PC-3 (cell line): ENCODE measurements at regions not wholly inside any gene's neighbourhood (a gene's known extent, or its start where the extent isn't known, plus 50 kb on each side); places are given as distances from the start of the nearest gene placed in this dataset.

Experiments
- ATAC-seq: fragments of 200-7000 bp; cut with Tn5 transposase; 2 replicates; pipeline ENCODE4 v1.9.1; 2020; ENCODE audit warnings: mild to moderate bottlenecking, moderate library complexity
- BruUV-seq: library from RNA; stranded (reverse); fragments of 400-500 nt; replicated peaks from 2 replicates; lab custom pipeline; 2021; lab: Mats Ljungman, UMichigan
- CTCF ChIA-PET: fragments of 300-600 bp; sonication (Branson Sonifier 250); formaldehyde crosslinking; loops from one replicate; lab custom pipeline; 2022; ENCODE audit warnings: antibody characterized with exemption; lab: Charles Lee
- POLR2A ChIA-PET: fragments of 300-600 bp; sonication (Branson Sonifier 250); formaldehyde crosslinking; loops from one replicate; lab custom pipeline; 2022; ENCODE audit warnings: antibody characterized with exemption; ENCODE audit not compliant: unreplicated experiment; lab: Charles Lee
- DNase-seq: peaks from one replicate; pipeline ENCODE4 v3.0.0-alpha.2; 2015
- H2AFZ ChIP-seq: fragments of 300-600 bp; sonication (generic); 2 replicates; pipeline ENCODE4 v1.6.0; 2016; ENCODE audit warnings: antibody characterized with exemption, low read length
- H3F3A ChIP-seq: fragments of 300-600 bp; sonication (generic); one replicate; pipeline ENCODE4 v1.6.0; 2017; ENCODE audit warnings: antibody characterized with exemption, low read length, control low read depth, mild to moderate bottlenecking; ENCODE audit not compliant: unreplicated experiment
- H3K27ac ChIP-seq: fragments of 300-600 bp; sonication (generic); 2 replicates; pipeline ENCODE4 v1.5.1; 2016; ENCODE audit warnings: mild to moderate bottlenecking, low read length
- H3K27me3 ChIP-seq: fragments of 300-600 bp; sonication (generic); 2 replicates; pipeline ENCODE4 v1.6.1; 2016; ENCODE audit warnings: low read length, mixed read lengths
- H3K36me3 ChIP-seq: fragments of 300-600 bp; sonication (generic); 2 replicates; pipeline ENCODE4 v1.6.1; 2016; ENCODE audit warnings: low read depth, mixed run types, low read length, mixed read lengths
- H3K4me1 ChIP-seq: fragments of 300-600 bp; sonication (generic); 2 replicates; pipeline ENCODE4 v1.5.1; 2016; ENCODE audit warnings: low read length; ENCODE audit not compliant: insufficient read depth
- H3K4me2 ChIP-seq: fragments of 300-600 bp; sonication (generic); 2 replicates; pipeline ENCODE4 v1.6.0; 2016; ENCODE audit warnings: low read length
- H3K4me3 ChIP-seq: fragments of 300-600 bp; sonication (generic); 2 replicates; pipeline ENCODE4 v1.5.1; 2016; ENCODE audit warnings: mild to moderate bottlenecking, low read length, mixed read lengths
- H3K79me2 ChIP-seq: fragments of 300-600 bp; sonication (generic); 2 replicates; pipeline ENCODE4 v1.6.1; 2017; ENCODE audit warnings: low read length, mixed read lengths
- H3K9ac ChIP-seq: fragments of 300-600 bp; sonication (generic); 2 replicates; pipeline ENCODE4 v1.6.0; 2016; ENCODE audit warnings: mild to moderate bottlenecking, low read length
- H3K9me2 ChIP-seq: fragments of 300-600 bp; sonication (generic); replicated peaks from 2 replicates; pipeline ENCODE4 v1.6.1; 2016; ENCODE audit warnings: mixed run types, low read length, mixed read lengths
- H3K9me3 ChIP-seq: fragments of 300-600 bp; sonication (generic); 2 replicates; pipeline ENCODE4 v1.6.1; 2016; ENCODE audit warnings: low read length, mixed read lengths
- H4K20me1 ChIP-seq: fragments of 300-600 bp; sonication (generic); 2 replicates; pipeline ENCODE4 v1.6.1; 2016; ENCODE audit warnings: low read length, mixed read lengths
- EZH2 ChIP-seq: fragments of 300-600 bp; sonication (generic); IDR thresholded peaks from one replicate; pipeline ENCODE4 v1.6.1; 2017; ENCODE audit warnings: antibody characterized with exemption, mild to moderate bottlenecking, low read length; ENCODE audit not compliant: unreplicated experiment
- EZH2phosphoT487 ChIP-seq: fragments of 300-600 bp; sonication (generic); IDR thresholded peaks from 2 replicates; pipeline ENCODE4 v1.6.1; 2018; ENCODE audit warnings: mild to moderate bottlenecking, antibody characterized with exemption, low read length, borderline replicate concordance
- intact Hi-C: fragments of 100-400 bp; cut with micrococcal nuclease; formaldehyde crosslinking; loops from 2 replicates; pipeline ENCODE4 v1.9.0; 2023
- TF ChIP-seq, protein P1 (sequence below): fragments of 300-600 bp; sonication (generic); conservative IDR thresholded peaks from 2 replicates; pipeline ENCODE4 v1.5.1; 2017; ENCODE audit warnings: antibody characterized with exemption, low read depth, mild to moderate bottlenecking, low read length

DNA sequence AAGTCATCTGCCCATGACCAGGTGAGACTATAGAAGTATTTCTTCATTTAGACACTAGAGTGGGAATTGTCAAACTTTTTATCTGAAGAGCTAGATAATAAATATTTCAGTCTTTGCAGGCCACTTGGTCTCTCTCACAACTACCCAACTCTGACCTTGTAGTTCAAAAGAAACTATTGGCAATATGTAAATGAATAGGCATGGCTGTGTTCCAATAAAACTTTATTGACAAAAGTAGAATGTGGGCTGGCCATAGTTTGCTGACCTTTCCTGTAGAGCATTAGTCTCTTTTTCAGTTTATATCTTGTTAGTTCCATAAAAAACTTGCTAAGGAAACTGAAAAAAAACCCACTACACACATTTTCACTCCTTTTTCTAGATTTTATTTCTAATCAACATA, 535.5 kb downstream of the PRR16 start:
- Histone ChIP-seq H3K9ac (no peak overlapping the region), H3K27ac (no peak overlapping the region), H3F3A (no peaks in the 10 kb centered on the region), H4K20me1 (no peaks in the 10 kb centered on the region), H2AFZ (no peak overlapping the region), H3K4me1 (no peaks in the 10 kb centered on the region), H3K9me2 (no peaks in the 10 kb centered on the region), H3K4me3 (no peak overlapping the region), H3K36me3 (no peaks in the 10 kb centered on the region), H3K4me2 (no peak overlapping the region), H3K27me3 (no peaks in the 10 kb centered on the region), H3K9me3 (no peaks in the 10 kb centered on the region), H3K79me2 (no peaks in the 10 kb centered on the region)
- TF ChIP-seq, protein P1, sequence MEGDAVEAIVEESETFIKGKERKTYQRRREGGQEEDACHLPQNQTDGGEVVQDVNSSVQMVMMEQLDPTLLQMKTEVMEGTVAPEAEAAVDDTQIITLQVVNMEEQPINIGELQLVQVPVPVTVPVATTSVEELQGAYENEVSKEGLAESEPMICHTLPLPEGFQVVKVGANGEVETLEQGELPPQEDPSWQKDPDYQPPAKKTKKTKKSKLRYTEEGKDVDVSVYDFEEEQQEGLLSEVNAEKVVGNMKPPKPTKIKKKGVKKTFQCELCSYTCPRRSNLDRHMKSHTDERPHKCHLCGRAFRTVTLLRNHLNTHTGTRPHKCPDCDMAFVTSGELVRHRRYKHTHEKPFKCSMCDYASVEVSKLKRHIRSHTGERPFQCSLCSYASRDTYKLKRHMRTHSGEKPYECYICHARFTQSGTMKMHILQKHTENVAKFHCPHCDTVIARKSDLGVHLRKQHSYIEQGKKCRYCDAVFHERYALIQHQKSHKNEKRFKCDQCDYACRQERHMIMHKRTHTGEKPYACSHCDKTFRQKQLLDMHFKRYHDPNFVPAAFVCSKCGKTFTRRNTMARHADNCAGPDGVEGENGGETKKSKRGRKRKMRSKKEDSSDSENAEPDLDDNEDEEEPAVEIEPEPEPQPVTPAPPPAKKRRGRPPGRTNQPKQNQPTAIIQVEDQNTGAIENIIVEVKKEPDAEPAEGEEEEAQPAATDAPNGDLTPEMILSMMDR, result no peak
- TF ChIP-seq EZH2, result no peak
- TF ChIP-seq EZH2phosphoT487, result no peak
- ATAC-seq, result no peak
- DNase-seq, result no peak
- no TSS peak for BruUV-seq
- intact Hi-C loops, result no loop called here
- ChIA-PET CTCF (no interaction called here), POLR2A (no interaction called here)

DNA sequence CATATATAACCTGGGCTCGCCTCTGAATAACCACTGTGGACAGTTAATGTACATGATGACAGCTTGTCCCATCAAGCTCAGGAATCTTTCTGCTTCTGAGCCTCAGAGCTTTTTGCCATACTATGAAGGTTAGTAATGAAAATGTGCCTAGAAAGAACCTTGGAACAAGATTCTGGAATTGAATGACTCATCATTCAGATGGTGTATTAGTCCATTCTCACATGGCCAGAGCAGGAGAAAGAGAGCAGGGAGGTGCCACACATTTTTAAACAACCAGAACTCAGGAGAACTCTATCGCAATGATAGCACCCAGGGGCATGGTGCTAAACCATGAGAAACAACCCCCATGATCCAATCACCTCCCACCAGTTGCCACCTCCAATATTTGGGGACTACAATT, 542.1 kb downstream of the PRR16 start:
- no peak overlapping the region for H3K4me2 ChIP-seq
- no peaks in the 10 kb centered on the region for H4K20me1 ChIP-seq
- ChIA-PET POLR2A (no interaction called here), CTCF (no interaction called here)
- DNase-seq, result no peak
- no peaks in the 10 kb centered on the region for H3K9me2 ChIP-seq
- no peak for ATAC-seq
- intact Hi-C loops, result no loop called here
- no peaks in the 10 kb centered on the region for H3K4me1 ChIP-seq
- no peak overlapping the region for H3K9ac ChIP-seq
- H3K4me3 ChIP-seq, result no peak overlapping the region
- no peaks in the 10 kb centered on the region for H3K27me3 ChIP-seq
- BruUV-seq, result no TSS peak
- TF ChIP-seq EZH2, result no peak
- TF ChIP-seq, protein P1, result no peak
- no peak for TF ChIP-seq EZH2phosphoT487
- H3F3A ChIP-seq, result no peaks in the 10 kb centered on the region
- no peaks in the 10 kb centered on the region for H3K9me3 ChIP-seq
- H3K36me3 ChIP-seq, result no peaks in the 10 kb centered on the region
- H3K79me2 ChIP-seq, result no peaks in the 10 kb centered on the region
- H3K27ac ChIP-seq, result no peak overlapping the region
- H2AFZ ChIP-seq, result no peak overlapping the region

DNA sequence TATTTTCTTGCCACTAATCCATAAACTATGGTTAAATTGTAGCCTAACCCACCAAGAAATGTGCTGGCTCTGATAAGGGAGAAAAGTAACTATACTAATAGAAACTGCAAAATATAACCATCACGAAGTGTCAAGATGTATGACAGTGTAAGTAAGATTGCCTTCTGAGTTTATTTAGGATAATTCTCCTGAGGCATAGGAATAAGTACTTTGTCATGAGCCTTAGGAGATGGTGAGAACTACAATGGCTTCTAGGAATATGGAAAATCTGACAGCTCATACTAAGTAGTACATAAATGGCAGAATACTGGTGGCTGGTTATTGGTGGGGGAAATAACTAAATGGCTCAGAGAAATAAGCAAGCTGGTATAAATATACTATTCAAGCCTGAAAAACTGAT, 543.9 kb downstream of the PRR16 start:
- Histone ChIP-seq H3K9me2 (no peaks in the 10 kb centered on the region), H2AFZ (no peak overlapping the region), H3K27me3 (no peaks in the 10 kb centered on the region), H3K36me3 (no peaks in the 10 kb centered on the region), H3K4me3 (no peak overlapping the region), H3K9me3 (no peaks in the 10 kb centered on the region), H3K4me2 (no peak overlapping the region), H3K4me1 (no peaks in the 10 kb centered on the region), H4K20me1 (no peaks in the 10 kb centered on the region), H3K27ac (no peak overlapping the region), H3F3A (no peaks in the 10 kb centered on the region), H3K79me2 (no peaks in the 10 kb centered on the region), H3K9ac (no peak overlapping the region)
- ATAC-seq, result no peak
- TF ChIP-seq, protein P1, result no peak
- TF ChIP-seq EZH2 (no peak), EZH2phosphoT487 (no peak)
- POLR2A ChIA-PET, result no interaction called here
- CTCF ChIA-PET, result no interaction called here
- intact Hi-C loops, result no loop called here
- BruUV-seq, result no TSS peak
- no peak for DNase-seq
